GM18511 (cell line): ENCODE measurements at regions not wholly inside any gene's neighbourhood (a gene's known extent, or its start where the extent isn't known, plus 50 kb on each side); places are given as distances from the start of the nearest gene placed in this dataset.

Source experiments
- ATAC-seq: cut with Tn5 transposase; IDR thresholded peaks from one replicate; pipeline ENCODE4 v1.9.1; 2021; ENCODE audit warnings: mild to moderate bottlenecking, moderate library complexity; ENCODE audit not compliant: unreplicated experiment

GRCh38 chr17:77581480-77581879 is 377.0 kb upstream of the TNRC6C start:
- no peak for ATAC-seq

DNA sequence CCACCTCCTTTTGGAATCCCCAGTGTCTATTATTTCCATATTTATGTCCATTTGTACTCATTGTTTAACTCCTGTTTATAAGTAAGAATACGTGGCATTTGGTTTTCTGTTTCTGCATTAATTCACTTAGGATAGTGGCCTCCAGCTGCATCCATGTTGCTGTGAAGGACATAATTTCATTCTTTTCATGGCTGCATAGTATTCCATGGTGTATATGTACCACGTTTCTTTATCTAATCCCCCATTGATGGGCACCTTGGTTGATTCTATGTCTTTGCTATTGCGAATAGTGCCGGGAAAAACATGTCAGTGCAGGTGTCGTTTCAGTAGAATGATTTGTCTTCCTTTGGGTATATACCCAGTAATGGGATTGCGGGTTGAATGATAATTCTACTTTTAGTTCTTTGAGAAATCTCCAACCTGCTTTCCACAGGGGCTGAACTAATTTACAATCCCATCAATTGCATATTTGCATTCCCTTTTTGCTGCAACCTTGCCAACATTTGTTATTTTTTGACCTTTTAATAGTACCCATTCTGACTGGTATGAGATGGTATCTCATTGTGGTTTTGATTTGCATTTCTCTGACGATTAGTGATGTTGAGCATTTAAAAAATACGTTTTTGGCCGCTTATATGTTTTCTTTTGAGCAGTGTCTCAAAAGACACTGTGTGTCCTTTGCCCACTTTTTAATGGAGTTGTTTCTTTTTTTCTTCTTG is 373.2 kb upstream of the TNRC6C start:
- ATAC-seq: no peak

- no peak for ATAC-seq
Observed at GRCh38 chr17:77590951-77591735, 367.4 kb upstream of the TNRC6C start.

DNA sequence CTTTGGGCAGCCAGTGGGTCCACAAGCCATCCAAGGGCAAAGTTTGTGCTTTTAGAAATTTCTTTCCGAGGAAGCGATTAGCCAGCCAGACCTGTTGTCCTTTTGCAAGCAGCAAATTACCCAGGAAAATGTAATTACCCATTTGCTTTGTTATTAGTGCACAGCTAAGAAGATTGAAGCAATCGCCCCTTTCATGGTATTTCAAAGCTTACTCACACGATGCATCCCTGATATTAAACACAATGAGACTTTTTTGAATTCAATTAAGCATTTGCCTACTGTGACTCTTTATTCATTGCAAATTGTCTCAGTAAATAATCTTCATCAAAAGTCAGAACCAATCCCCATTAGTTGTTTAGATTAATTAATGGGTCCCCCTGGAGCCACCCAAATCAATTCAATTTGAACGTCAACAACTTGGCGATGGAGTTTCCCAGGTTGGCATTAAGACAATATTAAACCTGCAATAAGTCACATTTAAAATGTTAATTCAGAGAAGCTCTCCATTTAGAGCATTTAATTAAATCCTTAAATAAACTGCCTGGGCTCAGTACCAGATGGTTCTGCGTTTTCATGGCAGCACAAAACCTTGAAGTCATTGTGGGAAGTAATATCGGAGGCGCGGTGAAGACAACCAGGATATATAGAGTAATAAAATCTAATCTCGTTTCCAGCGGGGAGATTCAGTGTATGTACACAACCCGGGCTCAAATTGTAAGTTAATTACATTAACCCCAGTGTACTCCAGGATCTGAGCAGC is 366.2 kb upstream of the TNRC6C start:
- ATAC-seq: no peak

- no peak for ATAC-seq
Observed at GRCh38 chr17:77593081-77593480, 365.4 kb upstream of the TNRC6C start.

DNA sequence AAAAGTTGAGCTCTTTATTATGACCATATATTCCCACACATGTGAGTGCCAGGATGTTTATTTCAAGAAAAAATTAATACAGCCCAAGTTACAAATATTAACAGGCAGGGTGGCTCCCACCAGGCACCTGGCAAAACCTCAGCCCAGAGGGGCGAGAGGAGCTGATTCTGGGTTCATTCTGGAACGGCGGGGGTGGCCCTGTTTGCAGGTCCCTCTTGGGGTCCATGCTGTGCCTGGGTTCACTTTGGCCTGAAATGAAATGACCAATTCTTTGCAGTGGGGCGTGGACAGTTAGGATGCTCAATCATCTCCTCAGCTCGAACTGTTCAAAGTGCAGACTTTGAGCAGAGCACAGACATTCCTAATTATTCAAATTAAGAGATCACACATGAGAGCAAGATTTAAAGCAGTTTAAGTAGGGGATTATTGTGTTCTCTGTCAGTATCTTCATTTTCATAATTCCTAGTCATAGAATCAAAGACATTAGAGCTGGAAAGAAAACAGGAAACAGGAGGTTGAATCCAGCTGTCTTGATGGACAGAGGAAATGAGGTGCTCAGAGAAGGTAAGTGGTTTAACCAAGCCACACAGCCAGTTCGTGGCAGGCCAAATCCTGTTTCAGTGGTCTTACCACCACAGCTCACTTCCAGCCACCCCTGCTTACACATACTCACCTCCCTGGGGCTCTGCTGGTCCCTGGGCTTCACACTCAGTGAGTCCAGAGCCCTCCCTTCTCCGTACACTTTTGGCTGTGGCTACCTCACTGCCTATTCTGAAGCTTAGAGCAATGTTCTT is 363.9 kb upstream of the TNRC6C start:
- no peak for ATAC-seq

- ATAC-seq: no peak
Observed at GRCh38 chr17:77596491-77597417, 361.7 kb upstream of the TNRC6C start.

- no peak for ATAC-seq
Observed at GRCh38 chr17:77597418-77598240, 360.9 kb upstream of the TNRC6C start.

GRCh38 chr17:77598241-77598620 is 360.3 kb upstream of the TNRC6C start:
- ATAC-seq: no peak

GRCh38 chr17:77599699-77600098 is 358.8 kb upstream of the TNRC6C start:
- ATAC-seq: no peak

DNA sequence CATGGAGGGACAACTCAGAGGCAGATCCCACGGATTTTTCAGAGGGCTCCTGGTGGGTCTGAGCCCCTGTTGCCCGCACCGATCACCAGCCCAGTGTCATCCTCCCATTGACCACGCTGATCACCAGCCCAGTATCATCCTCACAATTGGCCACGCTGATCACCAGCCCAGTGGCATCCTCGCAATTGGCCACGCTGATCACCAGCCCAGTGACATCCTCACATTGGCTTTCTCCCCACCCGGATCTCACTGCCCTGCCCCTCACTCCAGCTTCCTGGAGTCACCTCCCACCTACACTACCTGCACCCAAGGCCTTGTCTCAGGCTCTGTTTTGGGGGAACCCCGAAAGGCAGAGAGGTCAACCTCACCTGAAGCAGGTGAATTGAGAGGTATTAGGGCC is 358.2 kb upstream of the TNRC6C start:
- ATAC-seq: no peak

- no peak for ATAC-seq
Observed at GRCh38 chr17:77601054-77601979, 357.2 kb upstream of the TNRC6C start.

DNA sequence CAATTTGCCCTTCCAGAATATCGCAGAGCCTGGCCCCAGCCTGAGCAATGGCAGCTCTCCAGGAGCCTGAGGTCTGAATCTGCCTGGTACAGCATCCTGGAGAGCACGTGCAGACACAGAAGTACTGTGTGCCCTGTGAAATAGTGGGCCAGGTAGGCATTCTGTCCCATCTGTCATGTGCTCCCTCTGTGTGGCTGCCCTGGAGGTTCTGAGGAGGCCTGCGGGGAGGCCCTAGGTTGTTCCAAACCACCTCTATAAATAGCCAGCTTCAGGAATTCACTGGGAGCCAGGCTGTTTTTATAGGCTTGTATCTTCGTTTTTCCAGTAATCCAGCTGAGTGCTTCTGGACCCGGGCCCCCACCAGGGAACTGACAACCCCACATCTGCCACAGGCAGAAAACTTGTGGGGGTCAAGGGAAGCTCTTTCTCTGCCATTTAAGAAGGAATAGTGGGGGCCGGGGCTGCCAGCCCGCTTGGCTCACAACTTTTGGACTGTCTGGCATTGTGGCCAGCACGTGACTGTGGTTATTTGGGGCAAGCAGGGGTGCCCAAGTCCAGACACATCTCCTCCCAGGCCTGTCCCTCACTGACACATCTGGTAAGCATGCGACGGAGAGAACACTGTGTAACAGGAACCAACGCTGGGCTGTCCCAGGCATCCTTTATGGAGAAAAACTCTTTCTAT is 356.3 kb upstream of the TNRC6C start:
- ATAC-seq: no peak

DNA sequence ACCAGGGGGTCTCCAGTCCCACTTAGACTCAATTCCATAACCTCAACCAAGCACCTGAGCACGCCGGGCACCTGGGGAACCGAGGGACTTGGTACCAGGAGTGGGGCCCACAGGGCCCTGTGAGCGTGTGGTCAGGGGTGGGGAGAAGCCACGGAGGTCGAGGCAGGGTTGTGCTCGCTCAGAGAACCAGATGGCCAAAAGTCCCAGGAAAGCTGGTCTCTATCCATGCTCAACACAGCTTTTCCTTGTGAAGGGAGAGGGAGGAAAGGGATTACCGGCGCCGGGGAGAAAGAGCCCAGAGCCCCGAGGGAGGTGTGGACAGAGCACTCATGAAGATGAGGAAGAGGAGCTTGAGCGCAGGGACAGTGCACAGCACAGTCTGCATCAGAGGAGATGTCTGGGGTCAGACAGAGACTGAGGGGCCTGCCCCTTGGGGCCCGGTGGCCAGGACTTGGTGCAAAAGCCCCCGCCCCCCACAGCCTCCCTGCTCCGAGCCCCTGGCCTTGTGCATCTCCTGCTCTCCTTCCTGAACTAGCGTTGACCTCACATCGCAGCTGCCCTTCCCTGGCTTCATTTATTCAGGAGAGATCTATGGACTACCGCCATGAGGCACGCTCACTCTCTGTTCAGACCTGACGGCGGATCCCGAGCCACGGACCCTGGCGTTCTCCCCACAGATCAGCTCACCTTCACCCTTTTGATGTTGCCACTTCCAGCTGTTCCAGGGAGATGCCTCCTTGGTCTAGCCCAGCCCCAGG is 355.4 kb upstream of the TNRC6C start:
- no peak for ATAC-seq

GRCh38 chr17:77604301-77604972 is 354.1 kb upstream of the TNRC6C start:
- no peak for ATAC-seq

GRCh38 chr17:77604973-77605313 is 353.6 kb upstream of the TNRC6C start:
- ATAC-seq: no peak
